Osteocyte (in vitro differentiated cells): ENCODE measurements at regions not wholly inside any gene's neighbourhood (a gene's known extent, or its start where the extent isn't known, plus 50 kb on each side); places are given as distances from the start of the nearest gene placed in this dataset.

Experiments
- DNase-seq: peaks from one replicate; pipeline ENCODE4 v3.0.0; 2021; ENCODE audit warnings: mixed read lengths; ENCODE audit not compliant: unreplicated experiment; ENCODE audit errors: extremely low spot score
- H3K27ac Mint-ChIP-seq: one replicate; pipeline ENCODE4 v1.8.0; 2021; ENCODE audit warnings: mild to moderate bottlenecking, mixed read lengths; ENCODE audit not compliant: unreplicated experiment
- H3K27me3 Mint-ChIP-seq: one replicate; pipeline ENCODE4 v1.8.0; 2021; ENCODE audit warnings: mixed read lengths; ENCODE audit not compliant: unreplicated experiment
- H3K36me3 Mint-ChIP-seq: one replicate; pipeline ENCODE4 v1.8.0; 2021; ENCODE audit warnings: mixed read lengths; ENCODE audit not compliant: unreplicated experiment
- H3K4me1 Mint-ChIP-seq: one replicate; pipeline ENCODE4 v1.8.0; 2021; ENCODE audit warnings: mixed read lengths; ENCODE audit not compliant: unreplicated experiment
- H3K4me3 Mint-ChIP-seq: one replicate; pipeline ENCODE4 v1.8.0; 2021; ENCODE audit warnings: mild to moderate bottlenecking, moderate library complexity, mixed read lengths; ENCODE audit not compliant: unreplicated experiment
- H3K9me3 Mint-ChIP-seq: one replicate; pipeline ENCODE4 v1.8.0; 2021; ENCODE audit warnings: mixed read lengths; ENCODE audit not compliant: unreplicated experiment
- CTCF ChIP-seq: fragments of 200-600 bp; sonication (generic); IDR thresholded peaks from 2 replicates; pipeline ENCODE4 v1.5.0; 2021; ENCODE audit warnings: antibody characterized with exemption, mild to moderate bottlenecking, moderate library complexity

GRCh38 chr14:39912192-39913100 lies 480.2 kb upstream of the FBXO33 start:
- no peak for TF ChIP-seq CTCF
- Mint-ChIP-seq H3K4me1 (no peaks in the 10 kb centered on the region), H3K27ac (no peak overlapping the region), H3K27me3 (no peaks in the 10 kb centered on the region), H3K9me3 (no peaks in the 10 kb centered on the region), H3K36me3 (no peaks in the 10 kb centered on the region), H3K4me3 (no peak overlapping the region)
- no peak for DNase-seq

GRCh38 chr14:39897657-39898056 lies 465.4 kb upstream of the FBXO33 start:
- Mint-ChIP-seq H3K4me1 (no peaks in the 10 kb centered on the region), H3K36me3 (no peaks in the 10 kb centered on the region), H3K9me3 (peaks cover 22% of the 10 kb centered on the region), H3K27ac (no peak overlapping the region), H3K4me3 (no peak overlapping the region), H3K27me3 (no peaks in the 10 kb centered on the region)
- no peak for TF ChIP-seq CTCF
- no peak for DNase-seq

- TF ChIP-seq CTCF = no peak
- H3K27me3 Mint-ChIP-seq = no peaks in the 10 kb centered on the region
Measured at GRCh38 chr14:39890026-39890425, 457.8 kb upstream of the FBXO33 start.

GRCh38 chr14:39884091-39884490 lies 451.9 kb upstream of the FBXO33 start:
- DNase-seq = no peak
- no peak overlapping the region for H3K27ac Mint-ChIP-seq
- no peak for TF ChIP-seq CTCF
- no peaks in the 10 kb centered on the region for H3K4me1 Mint-ChIP-seq
- H3K9me3 Mint-ChIP-seq = peaks cover 16% of the 10 kb centered on the region
- no peak overlapping the region for H3K4me3 Mint-ChIP-seq
- H3K36me3 Mint-ChIP-seq = no peaks in the 10 kb centered on the region
- H3K27me3 Mint-ChIP-seq = no peaks in the 10 kb centered on the region

More at GRCh38 chr14:39890026-39890425, 457.8 kb upstream of the FBXO33 start:
- Mint-ChIP-seq H3K36me3 (no peaks in the 10 kb centered on the region), H3K4me3 (no peak overlapping the region), H3K4me1 (no peaks in the 10 kb centered on the region), H3K27ac (no peak overlapping the region), H3K9me3 (peaks cover 32% of the 10 kb centered on the region)
- DNase-seq = no peak

GRCh38 chr14:39880965-39881364 lies 448.7 kb upstream of the FBXO33 start:
- H3K4me3 Mint-ChIP-seq = no peak overlapping the region
- peaks cover 4% of the 10 kb centered on the region for H3K9me3 Mint-ChIP-seq
- DNase-seq = no peak
- H3K4me1 Mint-ChIP-seq = no peaks in the 10 kb centered on the region
- no peak for TF ChIP-seq CTCF
- H3K27ac Mint-ChIP-seq = no peak overlapping the region
- no peaks in the 10 kb centered on the region for H3K27me3 Mint-ChIP-seq
- no peaks in the 10 kb centered on the region for H3K36me3 Mint-ChIP-seq
